ENCODE measurements at regions not wholly inside any gene's neighbourhood (a gene's known extent, or its start where the extent isn't known, plus 50 kb on each side); places are given as distances from the start of the nearest gene placed in this dataset.

GRCh38 chr2:234266952-234267351 is 216.4 kb downstream of the SPP2 start:
- 71 to 73% methylated on average over 1 of the region's 1 CpG for WGBS, 2 donors
- Histone ChIP-seq H3K27ac (no peak overlapping the region), H3K27me3 (no peaks in the 10 kb centered on the region), H3K36me3 (no peaks in the 10 kb centered on the region), H3K4me3 (replicated peaks in 1 of 3) (no peak overlapping the region), H3K9me3 (no peaks in the 10 kb centered on the region), H3K4me1 (no peaks in the 10 kb centered on the region)
- TF ChIP-seq CTCF (IDR thresholded peaks at IDR 0.05) (no peak), POLR2A (IDR thresholded peaks at IDR 0.05) (no peak)
- DNase-seq = no peak
- intact Hi-C loops (cut with DNase I) = no loop called here

- TF ChIP-seq POLR2A (IDR thresholded peaks at IDR 0.05) (no peak), CTCF (IDR thresholded peaks at IDR 0.05) (no peak)
- Histone ChIP-seq H3K9me3 (no peaks in the 10 kb centered on the region), H3K4me1 (no peaks in the 10 kb centered on the region), H3K27me3 (no peaks in the 10 kb centered on the region), H3K4me3 (replicated peaks in 1 of 3) (no peak overlapping the region), H3K27ac (no peak overlapping the region), H3K36me3 (no peaks in the 10 kb centered on the region)
- intact Hi-C loops (cut with DNase I) = no loop called here
- no peak for DNase-seq
- WGBS, 2 donors = 74 to 88% methylated on average over 2 of the region's 2 CpGs
Measured at GRCh38 chr2:234265206-234265605, 214.7 kb downstream of the SPP2 start.

- H3K36me3 ChIP-seq = no peaks in the 10 kb centered on the region
- no peak overlapping the region for H3K27ac ChIP-seq
- WGBS, 2 donors = 86 to 90% methylated on average over 2 of the region's 2 CpGs
- H3K4me3 ChIP-seq (replicated peaks in 1 of 3) = no peak overlapping the region
- peaks cover 0 to under 1% of the 10 kb centered on the region in 2 donors for H3K4me1 ChIP-seq
- no peaks in the 10 kb centered on the region for H3K27me3 ChIP-seq
- no peak for DNase-seq
- no peaks in the 10 kb centered on the region for H3K9me3 ChIP-seq
- intact Hi-C loops (cut with DNase I) = no loop called here
- TF ChIP-seq POLR2A (IDR thresholded peaks at IDR 0.05) (no peak), CTCF (IDR thresholded peaks at IDR 0.05) (no peak)
Measured at GRCh38 chr2:234261736-234262135, 211.2 kb downstream of the SPP2 start.

GRCh38 chr2:234259440-234259839 is 208.9 kb downstream of the SPP2 start:
- WGBS, 2 donors = 88 to 92% methylated on average over 2 of the region's 2 CpGs

More at GRCh38 chr2:234259440-234259839, 208.9 kb downstream of the SPP2 start:
- Histone ChIP-seq H3K4me1 (peaks cover 0 to 9% of the 10 kb centered on the region in 2 donors), H3K27me3 (no peaks in the 10 kb centered on the region), H3K27ac (no peak overlapping the region), H3K9me3 (no peaks in the 10 kb centered on the region), H3K36me3 (no peaks in the 10 kb centered on the region), H3K4me3 (replicated peaks in 1 of 3) (no peak overlapping the region)
- TF ChIP-seq CTCF (IDR thresholded peaks at IDR 0.05) = no peak
- no peak for TF ChIP-seq POLR2A (IDR thresholded peaks at IDR 0.05)
- no peak for DNase-seq
- intact Hi-C loops (cut with DNase I) = no loop called here

All from thyroid gland (tissue), 4 donors.